Upper lobe of right lung (tissue), 1 donor: ENCODE measurements at regions not wholly inside any gene's neighbourhood (a gene's known extent, or its start where the extent isn't known, plus 50 kb on each side); places are given as distances from the start of the nearest gene placed in this dataset.

Experiments used
- ATAC-seq: fragments of 200-7000 bp; cut with Tn5 transposase; one replicate; pipeline ENCODE4 v1.9.1; 2020; ENCODE audit warnings: mild to moderate bottlenecking, moderate library complexity
- DNase-seq: peaks from one replicate; pipeline ENCODE4 v3.0.0-alpha.2; 2020
- H3K27ac ChIP-seq: fragments of 200-600 bp; one replicate; pipeline ENCODE4 v1.8.0; 2022
- H3K27me3 ChIP-seq: fragments of 200-600 bp; one replicate; pipeline ENCODE4 v1.8.0; 2022; ENCODE audit warnings: mild to moderate bottlenecking
- H3K36me3 ChIP-seq: fragments of 200-600 bp; one replicate; pipeline ENCODE4 v1.8.0; 2022
- H3K4me1 ChIP-seq: fragments of 200-600 bp; one replicate; pipeline ENCODE4 v1.8.0; 2022
- H3K4me3 ChIP-seq: fragments of 200-600 bp; one replicate; pipeline ENCODE4 v1.8.0; 2022; ENCODE audit warnings: mild to moderate bottlenecking
- H3K9me3 ChIP-seq: fragments of 200-600 bp; one replicate; pipeline ENCODE4 v1.8.0; 2022
- CTCF ChIP-seq: fragments of 200-600 bp; IDR thresholded peaks from one replicate; pipeline ENCODE4 v1.8.0; 2022; ENCODE audit warnings: antibody characterized with exemption
- intact Hi-C: fragments of 100-400 bp; cut with DNase I; formaldehyde crosslinking; loops from one replicate; pipeline ENCODE4 v1.11.0; 2022
- donor health status: DM: no; HTN: yes; CAD: no; lungs with severe emphysema.

- Histone ChIP-seq H3K9me3 (no peaks in the 10 kb centered on the region), H3K27ac (no peak overlapping the region), H3K36me3 (no peaks in the 10 kb centered on the region), H3K4me3 (no peak overlapping the region), H3K4me1 (no peaks in the 10 kb centered on the region), H3K27me3 (no peaks in the 10 kb centered on the region)
- DNase-seq (no peak), ATAC-seq (no peak)
- intact Hi-C loops, result no loop called here
- no peak for TF ChIP-seq CTCF
Measured at GRCh38 chr15:61798631-61799030, 261.6 kb downstream of the VPS13C start.

GRCh38 chr15:61796056-61796455, 264.2 kb downstream of the VPS13C start:
- DNase-seq, result no peak
- no peak for ATAC-seq
- no peak for TF ChIP-seq CTCF
- intact Hi-C loops, result no loop called here
- Histone ChIP-seq H3K36me3 (no peaks in the 10 kb centered on the region), H3K27me3 (no peaks in the 10 kb centered on the region), H3K4me1 (no peaks in the 10 kb centered on the region), H3K27ac (no peak overlapping the region), H3K9me3 (no peaks in the 10 kb centered on the region), H3K4me3 (no peak overlapping the region)

GRCh38 chr15:61794881-61795280, 265.4 kb downstream of the VPS13C start:
- ATAC-seq, result no peak
- intact Hi-C loops, result no loop called here

GRCh38 chr15:61794276-61794675, 266.0 kb downstream of the VPS13C start:
- H3K27ac ChIP-seq, result no peak overlapping the region
- no peaks in the 10 kb centered on the region for H3K27me3 ChIP-seq
- no peak for ATAC-seq
- no peaks in the 10 kb centered on the region for H3K36me3 ChIP-seq
- no peaks in the 10 kb centered on the region for H3K9me3 ChIP-seq
- no peak overlapping the region for H3K4me3 ChIP-seq
- intact Hi-C loops, result no loop called here
- no peak for DNase-seq
- TF ChIP-seq CTCF, result no peak
- no peaks in the 10 kb centered on the region for H3K4me1 ChIP-seq

More at GRCh38 chr15:61794881-61795280, 265.4 kb downstream of the VPS13C start:
- no peak overlapping the region for H3K4me3 ChIP-seq
- H3K36me3 ChIP-seq, result no peaks in the 10 kb centered on the region
- H3K27me3 ChIP-seq, result no peaks in the 10 kb centered on the region
- H3K27ac ChIP-seq, result no peak overlapping the region
- TF ChIP-seq CTCF, result no peak
- H3K9me3 ChIP-seq, result no peaks in the 10 kb centered on the region
- H3K4me1 ChIP-seq, result no peaks in the 10 kb centered on the region
- no peak for DNase-seq

- Histone ChIP-seq H3K36me3 (no peaks in the 10 kb centered on the region), H3K27me3 (no peaks in the 10 kb centered on the region), H3K9me3 (no peaks in the 10 kb centered on the region), H3K4me1 (no peaks in the 10 kb centered on the region), H3K27ac (no peak overlapping the region), H3K4me3 (no peak overlapping the region)
- TF ChIP-seq CTCF, result no peak
- DNase-seq, result no peak
- ATAC-seq, result no peak
- intact Hi-C loops, result no loop called here
Measured at GRCh38 chr15:61784734-61785133, 275.5 kb downstream of the VPS13C start.

GRCh38 chr15:61780278-61780980, 279.8 kb downstream of the VPS13C start:
- intact Hi-C loops, result no loop called here
- no peaks in the 10 kb centered on the region for H3K4me1 ChIP-seq
- no peaks in the 10 kb centered on the region for H3K9me3 ChIP-seq
- TF ChIP-seq CTCF, result no peak
- no peak for DNase-seq
- no peak overlapping the region for H3K4me3 ChIP-seq
- H3K27me3 ChIP-seq, result no peaks in the 10 kb centered on the region
- ATAC-seq, result no peak
- no peak overlapping the region for H3K27ac ChIP-seq
- H3K36me3 ChIP-seq, result no peaks in the 10 kb centered on the region
